ENCODE measurements at regions not wholly inside any gene's neighbourhood (a gene's known extent, or its start where the extent isn't known, plus 50 kb on each side); places are given as distances from the start of the nearest gene placed in this dataset.

DNA sequence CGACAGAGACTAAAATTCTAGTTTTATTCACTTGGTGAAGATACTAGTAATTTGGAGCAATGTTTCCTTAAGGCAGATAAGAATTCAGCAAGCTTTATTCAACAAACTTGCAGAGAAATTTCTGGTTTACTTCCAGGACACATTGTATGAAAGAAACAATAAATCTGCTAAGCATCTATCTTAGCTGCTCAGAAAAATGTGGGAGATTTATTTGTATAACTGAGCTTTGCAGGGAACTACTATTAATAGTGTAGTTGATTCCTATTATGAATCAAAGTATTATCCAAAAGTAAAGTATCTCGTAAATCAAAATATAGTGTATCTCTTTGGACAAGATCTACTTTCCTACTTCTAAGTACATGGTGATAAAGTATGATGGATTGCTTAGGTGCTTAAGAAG, 239.4 kb upstream of the TMTC1 start:
- TF ChIP-seq, protein P1, sequence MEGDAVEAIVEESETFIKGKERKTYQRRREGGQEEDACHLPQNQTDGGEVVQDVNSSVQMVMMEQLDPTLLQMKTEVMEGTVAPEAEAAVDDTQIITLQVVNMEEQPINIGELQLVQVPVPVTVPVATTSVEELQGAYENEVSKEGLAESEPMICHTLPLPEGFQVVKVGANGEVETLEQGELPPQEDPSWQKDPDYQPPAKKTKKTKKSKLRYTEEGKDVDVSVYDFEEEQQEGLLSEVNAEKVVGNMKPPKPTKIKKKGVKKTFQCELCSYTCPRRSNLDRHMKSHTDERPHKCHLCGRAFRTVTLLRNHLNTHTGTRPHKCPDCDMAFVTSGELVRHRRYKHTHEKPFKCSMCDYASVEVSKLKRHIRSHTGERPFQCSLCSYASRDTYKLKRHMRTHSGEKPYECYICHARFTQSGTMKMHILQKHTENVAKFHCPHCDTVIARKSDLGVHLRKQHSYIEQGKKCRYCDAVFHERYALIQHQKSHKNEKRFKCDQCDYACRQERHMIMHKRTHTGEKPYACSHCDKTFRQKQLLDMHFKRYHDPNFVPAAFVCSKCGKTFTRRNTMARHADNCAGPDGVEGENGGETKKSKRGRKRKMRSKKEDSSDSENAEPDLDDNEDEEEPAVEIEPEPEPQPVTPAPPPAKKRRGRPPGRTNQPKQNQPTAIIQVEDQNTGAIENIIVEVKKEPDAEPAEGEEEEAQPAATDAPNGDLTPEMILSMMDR (IDR thresholded peaks at IDR 0.05): no peak
- no peak for TF ChIP-seq POLR2A (IDR thresholded peaks at IDR 0.05)

Measured in testis (tissue), 2 donors.